Activated CD8-positive, alpha-beta memory T cell treated with anti-CD3 and anti-CD28 coated beads, Interleukin-2, amount 10 ng/mL, durations not matched to agents 7 days and 5 days (primary cell): ENCODE measurements at regions not wholly inside any gene's neighbourhood (a gene's known extent, or its start where the extent isn't known, plus 50 kb on each side); places are given as distances from the start of the nearest gene placed in this dataset.
"Not testable (repeated sequence)": the region's sequence is repeated elsewhere in the genome, so short reads cannot be mapped to it uniquely, and the experiment has no call there.

Experiments
- ATAC-seq: fragments of 150-1000 bp; cut with Tn5 transposase; one replicate; pipeline ENCODE4 v1.10.0; 2021; ENCODE audit warnings: moderate library complexity
- CTCF ChIA-PET: fragments of 350-600 bp; sonication (Branson Sonifier 250); formaldehyde crosslinking; loops from one replicate; lab custom pipeline; 2021; ENCODE audit warnings: antibody characterized with exemption; lab: Charles Lee
- DNase-seq: peaks from one replicate; pipeline ENCODE4 v3.0.0-alpha.2; 2020
- H3K27ac Mint-ChIP-seq: one replicate; pipeline ENCODE4 v1.8.0; 2021; ENCODE audit warnings: mild to moderate bottlenecking, mixed read lengths
- H3K27me3 Mint-ChIP-seq: one replicate; pipeline ENCODE4 v1.8.0; 2021; ENCODE audit warnings: mixed read lengths
- H3K36me3 Mint-ChIP-seq: one replicate; pipeline ENCODE4 v1.8.0; 2021; ENCODE audit warnings: mild to moderate bottlenecking, mixed read lengths
- H3K4me1 Mint-ChIP-seq: one replicate; pipeline ENCODE4 v1.8.0; 2021; ENCODE audit warnings: mixed read lengths
- H3K4me3 Mint-ChIP-seq: one replicate; pipeline ENCODE4 v1.8.0; 2021; ENCODE audit warnings: mild to moderate bottlenecking, moderate library complexity, mixed read lengths
- H3K9me3 Mint-ChIP-seq: one replicate; pipeline ENCODE4 v1.8.0; 2022; ENCODE audit warnings: low read depth, mixed read lengths

DNA sequence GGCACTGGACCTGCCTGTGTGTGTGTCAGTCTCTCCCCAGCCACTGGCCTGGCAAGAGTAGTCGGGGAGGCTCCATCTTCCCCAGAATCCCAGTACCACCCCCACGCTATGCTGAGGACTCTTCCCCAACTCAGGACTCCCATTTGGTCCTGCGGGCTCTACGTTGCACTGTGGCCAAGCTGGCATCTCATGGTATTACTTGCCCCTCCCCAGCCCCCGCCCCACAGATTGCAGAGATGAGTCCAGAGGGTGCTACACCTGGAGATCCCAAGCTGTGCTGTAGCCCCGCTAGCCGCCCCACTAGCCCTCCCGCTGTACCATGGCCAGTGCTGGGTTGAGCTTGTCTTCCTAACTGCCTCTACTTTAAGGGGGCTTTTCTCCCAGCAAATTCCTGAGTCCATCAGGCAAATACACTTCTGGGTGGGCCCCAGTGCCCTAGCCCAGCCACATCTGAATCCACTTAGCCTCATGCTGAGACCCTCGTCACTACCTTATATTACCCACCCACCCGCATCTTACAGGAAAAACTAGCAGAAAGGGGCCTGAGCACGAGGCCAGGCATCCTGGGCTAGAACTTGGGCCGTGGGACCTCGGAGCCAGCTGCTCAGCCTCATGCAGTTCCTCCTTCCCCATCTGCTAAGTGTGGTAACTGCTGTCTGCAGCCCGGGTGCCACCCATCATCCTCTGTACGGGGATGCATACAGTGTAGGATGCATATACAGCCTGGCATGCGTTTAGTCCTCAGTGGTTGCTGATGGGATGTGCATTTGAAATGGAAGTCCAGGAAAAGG, 65.8 kb upstream of the CACUL1 start:
- no peak for DNase-seq
- no peak overlapping the region for H3K27ac Mint-ChIP-seq
- no peak overlapping the region for H3K4me3 Mint-ChIP-seq
- CTCF ChIA-PET: no interaction called here
- H3K36me3 Mint-ChIP-seq: no peaks in the 10 kb centered on the region
- H3K9me3 Mint-ChIP-seq: no peaks in the 10 kb centered on the region
- ATAC-seq: no peak
- H3K27me3 Mint-ChIP-seq: no peaks in the 10 kb centered on the region
- no peaks in the 10 kb centered on the region for H3K4me1 Mint-ChIP-seq

DNA sequence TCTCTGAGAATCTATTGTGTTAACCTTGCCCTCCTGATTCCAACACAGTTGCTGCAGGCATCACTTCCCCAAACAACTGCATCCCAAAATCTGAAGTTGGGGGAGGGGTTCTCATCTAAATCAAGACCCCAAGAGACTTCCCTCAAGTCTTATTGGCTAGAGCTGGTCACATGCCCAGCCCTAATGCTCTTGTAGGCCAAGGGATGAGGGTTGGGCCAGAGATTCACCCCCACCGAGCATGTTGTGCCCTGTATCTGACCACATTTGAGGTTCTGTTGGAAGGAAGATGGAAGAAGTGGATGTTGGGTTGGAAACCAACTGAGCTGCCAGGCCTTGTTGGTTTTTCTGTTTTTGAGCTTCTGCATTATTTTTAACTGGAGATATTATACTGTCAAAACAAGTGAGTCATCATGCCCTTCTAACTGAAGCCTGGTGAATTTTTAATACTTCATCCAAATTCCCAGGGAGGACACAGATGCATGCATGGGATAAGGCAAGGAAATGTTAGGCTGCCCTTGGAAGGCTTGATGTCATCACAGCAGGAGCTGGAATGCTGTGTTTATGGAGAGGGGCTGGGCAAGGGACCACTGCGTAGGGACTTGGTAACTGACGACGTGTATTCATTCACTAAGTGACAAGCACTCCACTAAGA, 68.6 kb upstream of the CACUL1 start:
- CTCF ChIA-PET: no interaction called here
- H3K27me3 Mint-ChIP-seq: no peaks in the 10 kb centered on the region
- no peak overlapping the region for H3K4me3 Mint-ChIP-seq
- H3K36me3 Mint-ChIP-seq: no peaks in the 10 kb centered on the region
- H3K4me1 Mint-ChIP-seq: no peaks in the 10 kb centered on the region
- ATAC-seq (no peak), DNase-seq (no peak)
- no peaks in the 10 kb centered on the region for H3K9me3 Mint-ChIP-seq
- no peak overlapping the region for H3K27ac Mint-ChIP-seq

DNA sequence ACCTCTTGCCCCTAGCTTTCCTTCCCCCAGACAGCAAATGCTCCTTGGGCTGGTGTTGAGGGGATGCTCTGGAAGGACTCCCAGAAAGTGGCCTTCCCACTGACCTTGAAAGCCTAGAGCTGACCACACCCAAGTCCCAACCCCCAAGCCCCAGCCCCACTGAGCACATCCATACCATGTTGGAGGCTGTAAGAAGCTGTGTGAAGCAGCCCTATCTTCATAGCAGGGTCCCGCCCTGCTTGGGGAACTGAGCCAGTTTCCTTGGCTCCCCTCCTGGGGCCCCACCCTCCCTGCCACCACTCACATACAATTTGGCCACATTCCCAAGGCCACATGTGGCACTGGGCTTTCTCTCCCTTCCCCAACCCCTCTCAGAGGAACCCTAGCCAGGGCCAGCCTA, 72.3 kb upstream of the CACUL1 start:
- peaks cover 2% of the 10 kb centered on the region for H3K4me1 Mint-ChIP-seq
- no peak overlapping the region for H3K4me3 Mint-ChIP-seq
- ATAC-seq: no peak
- H3K36me3 Mint-ChIP-seq: no peaks in the 10 kb centered on the region
- no peak overlapping the region for H3K27ac Mint-ChIP-seq
- CTCF ChIA-PET: no interaction called here
- peaks cover 6% of the 10 kb centered on the region for H3K27me3 Mint-ChIP-seq
- DNase-seq: no peak
- no peaks in the 10 kb centered on the region for H3K9me3 Mint-ChIP-seq

DNA sequence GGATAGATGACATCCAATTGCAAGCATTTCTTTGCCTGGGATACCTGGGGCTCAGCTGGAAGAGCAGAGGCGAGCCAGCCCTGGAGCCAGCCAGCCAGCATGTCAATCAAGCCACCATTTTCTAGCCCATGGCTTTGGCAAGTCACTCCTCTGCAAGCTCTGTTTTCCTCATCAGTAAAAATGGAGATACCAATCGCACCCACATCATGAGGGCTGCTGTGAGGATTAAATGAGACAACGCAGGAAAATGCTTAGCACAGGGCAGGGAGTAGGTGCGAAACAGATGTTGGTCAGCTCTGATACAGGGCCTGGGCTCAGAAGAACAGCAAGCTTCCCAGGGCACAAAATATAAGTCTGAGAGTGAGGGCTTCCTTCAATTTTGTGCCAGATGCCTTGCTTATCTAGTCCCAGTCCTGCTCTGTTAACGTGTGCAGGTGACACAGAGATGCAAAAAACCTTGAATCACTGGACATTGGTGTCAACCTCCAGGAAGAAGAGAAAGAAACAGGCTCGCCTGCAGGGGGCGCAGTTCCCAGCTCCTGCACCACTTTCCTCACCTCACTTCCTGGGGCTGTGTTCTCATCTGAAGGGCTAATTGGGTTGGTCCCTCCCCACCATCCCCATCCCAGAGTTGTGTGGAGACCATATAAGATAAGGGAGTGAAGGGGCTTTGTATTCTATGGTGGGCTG, 72.8 kb upstream of the CACUL1 start:
- Mint-ChIP-seq H3K27ac (no peak overlapping the region), H3K4me1 (peaks cover 6% of the 10 kb centered on the region), H3K27me3 (peaks cover 6% of the 10 kb centered on the region), H3K4me3 (no peak overlapping the region), H3K9me3 (no peaks in the 10 kb centered on the region), H3K36me3 (no peaks in the 10 kb centered on the region)
- ATAC-seq: no peak
- DNase-seq: no peak
- CTCF ChIA-PET: no interaction called here

DNA sequence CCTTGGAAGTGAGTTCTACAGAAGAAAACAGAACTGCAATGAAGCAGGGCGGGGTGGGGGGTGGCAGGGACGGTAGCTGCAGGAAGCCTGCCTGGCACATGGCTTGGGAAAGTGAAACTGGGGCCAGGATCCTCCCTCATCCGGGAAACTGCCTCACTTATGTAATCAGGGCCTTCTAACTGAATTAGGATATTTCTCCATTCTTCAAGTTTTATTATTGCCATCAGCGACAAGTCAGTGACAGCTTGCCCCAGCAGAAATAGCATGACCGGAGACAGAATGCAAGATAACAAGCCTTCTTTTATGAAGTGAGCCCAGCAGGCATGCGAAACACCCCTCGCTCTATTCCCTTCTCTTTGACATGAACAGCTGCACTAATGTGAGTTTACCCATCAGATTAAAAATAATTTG, 77.5 kb upstream of the CACUL1 start:
- Mint-ChIP-seq H3K27ac (no peak overlapping the region), H3K27me3 (peaks cover 13% of the 10 kb centered on the region), H3K4me1 (peaks cover 6% of the 10 kb centered on the region), H3K4me3 (no peak overlapping the region), H3K36me3 (no peaks in the 10 kb centered on the region), H3K9me3 (no peaks in the 10 kb centered on the region)
- ATAC-seq (no peak), DNase-seq (no peak)
- CTCF ChIA-PET: no interaction called here

DNA sequence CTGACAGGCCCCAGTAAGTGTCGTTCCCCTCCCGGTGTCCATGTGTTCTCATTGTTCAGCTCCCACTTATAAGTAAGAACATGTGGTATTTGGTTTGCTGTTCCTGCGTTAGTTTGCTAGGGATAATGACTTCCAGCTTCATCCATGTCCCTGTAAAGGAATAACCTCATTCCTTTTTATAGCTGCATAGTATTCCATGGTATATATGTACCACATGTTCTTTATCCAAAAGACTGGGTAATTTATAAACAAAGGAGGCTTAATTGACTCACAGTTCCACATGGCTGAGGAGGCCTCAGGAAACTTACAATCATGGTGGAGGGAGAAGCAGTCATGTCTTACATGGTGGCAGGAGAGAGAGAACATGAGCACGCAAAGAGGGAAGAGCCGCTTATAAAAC, 79.6 kb upstream of the CACUL1 start:
- H3K9me3 Mint-ChIP-seq, H3K4me3 Mint-ChIP-seq, CTCF ChIA-PET, ATAC-seq, H3K27ac Mint-ChIP-seq, H3K36me3 Mint-ChIP-seq, DNase-seq, H3K4me1 Mint-ChIP-seq: not testable (repeated sequence)
- H3K27me3 Mint-ChIP-seq: peaks cover 13% of the 10 kb centered on the region

DNA sequence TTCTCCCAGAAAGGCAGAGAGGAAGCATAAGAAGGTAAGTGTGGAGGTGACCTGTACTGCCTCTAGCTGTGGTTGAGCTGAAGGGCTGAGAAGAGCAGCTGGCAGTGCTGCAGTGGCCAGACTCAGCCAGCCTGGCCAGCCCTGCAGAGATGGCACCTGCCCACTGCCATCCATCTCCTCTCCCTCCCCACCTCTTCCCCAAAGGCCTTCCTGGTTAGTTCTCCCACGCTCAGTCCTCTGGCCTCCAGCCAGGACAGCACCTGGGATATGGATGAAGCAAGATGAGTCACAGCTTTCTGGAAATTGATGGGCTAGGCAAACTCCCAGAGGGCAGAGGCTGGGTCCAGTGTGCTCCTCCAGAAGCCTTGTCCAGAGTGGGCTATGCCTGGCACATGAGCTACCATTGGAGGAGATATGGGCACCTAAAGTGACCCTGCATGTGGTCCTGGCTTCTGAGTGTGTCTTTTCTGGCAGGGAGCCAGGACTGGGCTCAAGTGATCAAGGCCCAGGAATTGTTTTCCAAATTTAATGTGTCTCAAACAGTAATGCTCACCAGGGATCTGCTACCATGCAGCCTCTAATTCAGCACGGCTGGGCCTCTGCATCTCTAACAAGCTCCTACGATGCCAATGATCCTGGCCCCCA, 81.0 kb upstream of the CACUL1 start:
- no peak for ATAC-seq
- peaks cover 2% of the 10 kb centered on the region for H3K36me3 Mint-ChIP-seq
- H3K4me1 Mint-ChIP-seq: peaks cover 15% of the 10 kb centered on the region
- H3K9me3 Mint-ChIP-seq: no peaks in the 10 kb centered on the region
- CTCF ChIA-PET: no interaction called here
- no peak for DNase-seq
- no peak overlapping the region for H3K4me3 Mint-ChIP-seq
- H3K27ac Mint-ChIP-seq: no peak overlapping the region
- peaks cover 10% of the 10 kb centered on the region for H3K27me3 Mint-ChIP-seq

DNA sequence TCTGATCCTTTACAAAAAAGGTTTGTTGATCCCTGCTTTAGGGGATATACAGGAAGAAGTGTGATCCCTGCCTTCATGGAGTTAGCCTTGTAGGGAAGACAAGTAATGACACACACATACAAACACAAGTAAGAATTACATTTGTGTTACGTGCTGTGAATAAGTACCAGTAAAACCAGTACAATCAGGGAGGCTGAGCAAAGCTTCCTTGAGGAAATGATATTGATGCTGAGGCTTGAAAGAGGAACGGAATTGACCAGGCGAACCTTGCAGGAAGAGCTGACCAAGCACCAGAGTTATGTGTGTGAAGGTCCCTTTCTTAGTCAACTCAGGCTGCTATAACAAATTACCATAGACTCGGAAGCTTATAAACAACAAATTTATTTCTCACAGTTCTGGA, 83.6 kb upstream of the CACUL1 start:
- H3K4me1 Mint-ChIP-seq: peaks cover 9% of the 10 kb centered on the region
- ATAC-seq (no peak), DNase-seq (no peak)
- H3K9me3 Mint-ChIP-seq: no peaks in the 10 kb centered on the region
- no peak overlapping the region for H3K27ac Mint-ChIP-seq
- peaks cover 2% of the 10 kb centered on the region for H3K36me3 Mint-ChIP-seq
- CTCF ChIA-PET: no interaction called here
- no peak overlapping the region for H3K4me3 Mint-ChIP-seq
- peaks cover 7% of the 10 kb centered on the region for H3K27me3 Mint-ChIP-seq

DNA sequence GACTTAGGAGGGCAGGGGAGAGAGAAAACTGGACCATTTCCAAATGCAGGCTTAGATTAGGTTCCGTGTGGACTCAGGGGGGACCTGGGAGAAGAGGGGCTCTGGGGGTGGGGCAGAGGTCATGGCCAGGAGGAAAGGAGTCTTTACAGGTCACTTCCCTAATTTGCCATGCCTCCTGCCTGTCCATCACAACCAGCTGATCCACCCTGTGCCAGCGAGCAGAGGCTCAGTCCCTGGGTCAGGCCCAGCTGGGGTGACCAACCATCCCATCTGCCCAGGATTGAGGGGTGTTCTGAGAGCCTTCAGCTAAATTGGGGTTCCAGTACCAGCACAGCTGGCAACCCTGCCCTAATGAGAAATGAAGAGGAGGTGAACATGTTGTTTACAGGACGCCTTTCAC, 84.6 kb upstream of the CACUL1 start:
- ATAC-seq (no peak), DNase-seq (no peak)
- Mint-ChIP-seq H3K4me3 (no peak overlapping the region), H3K27me3 (peaks cover 6% of the 10 kb centered on the region), H3K36me3 (peaks cover 2% of the 10 kb centered on the region), H3K4me1 (peaks cover 9% of the 10 kb centered on the region), H3K9me3 (no peaks in the 10 kb centered on the region), H3K27ac (no peak overlapping the region)
- CTCF ChIA-PET: no interaction called here

DNA sequence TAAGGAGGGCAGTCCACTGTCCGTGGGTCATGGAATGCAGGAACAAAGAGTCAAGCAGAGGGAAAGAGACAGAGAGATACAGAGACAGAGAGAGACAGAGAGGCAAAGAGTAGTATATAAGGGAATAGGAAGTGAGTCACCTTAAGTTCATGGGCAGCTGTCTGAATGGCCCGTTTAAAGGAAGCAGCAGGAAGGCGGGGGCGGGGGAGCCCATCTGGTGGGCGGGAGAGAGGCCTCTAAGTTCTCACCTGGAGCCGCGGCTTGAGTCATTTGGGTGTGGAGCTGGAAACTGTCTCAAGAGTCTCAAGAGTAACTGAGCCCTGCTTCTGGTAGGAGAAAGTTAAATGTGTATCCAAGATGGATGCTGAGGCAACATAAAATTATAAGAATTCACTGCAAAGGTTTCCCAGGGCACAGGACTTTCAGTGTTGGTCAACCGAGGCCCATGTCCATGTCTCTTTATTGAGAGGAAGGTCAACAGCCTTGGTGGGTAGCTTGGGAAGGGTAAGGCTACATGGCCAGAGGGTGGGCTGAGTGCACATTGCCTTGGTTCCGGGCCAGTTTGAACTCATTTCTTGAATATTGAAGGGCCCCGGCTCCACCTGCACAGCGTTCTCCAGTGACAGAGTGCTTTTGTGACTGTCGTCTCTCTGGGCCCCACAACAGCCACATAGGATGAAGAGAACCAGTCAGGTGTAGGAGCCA, 85.5 kb upstream of the CACUL1 start:
- H3K27me3 Mint-ChIP-seq: peaks cover 5% of the 10 kb centered on the region
- peak; percentile 60 for DNase-seq
- peaks cover 9% of the 10 kb centered on the region for H3K4me1 Mint-ChIP-seq
- CTCF ChIA-PET: no interaction called here
- peak; percentile 51 for ATAC-seq
- H3K36me3 Mint-ChIP-seq: peaks cover 2% of the 10 kb centered on the region
- H3K4me3 Mint-ChIP-seq: no peak overlapping the region
- H3K9me3 Mint-ChIP-seq: no peaks in the 10 kb centered on the region
- H3K27ac Mint-ChIP-seq: no peak overlapping the region

DNA sequence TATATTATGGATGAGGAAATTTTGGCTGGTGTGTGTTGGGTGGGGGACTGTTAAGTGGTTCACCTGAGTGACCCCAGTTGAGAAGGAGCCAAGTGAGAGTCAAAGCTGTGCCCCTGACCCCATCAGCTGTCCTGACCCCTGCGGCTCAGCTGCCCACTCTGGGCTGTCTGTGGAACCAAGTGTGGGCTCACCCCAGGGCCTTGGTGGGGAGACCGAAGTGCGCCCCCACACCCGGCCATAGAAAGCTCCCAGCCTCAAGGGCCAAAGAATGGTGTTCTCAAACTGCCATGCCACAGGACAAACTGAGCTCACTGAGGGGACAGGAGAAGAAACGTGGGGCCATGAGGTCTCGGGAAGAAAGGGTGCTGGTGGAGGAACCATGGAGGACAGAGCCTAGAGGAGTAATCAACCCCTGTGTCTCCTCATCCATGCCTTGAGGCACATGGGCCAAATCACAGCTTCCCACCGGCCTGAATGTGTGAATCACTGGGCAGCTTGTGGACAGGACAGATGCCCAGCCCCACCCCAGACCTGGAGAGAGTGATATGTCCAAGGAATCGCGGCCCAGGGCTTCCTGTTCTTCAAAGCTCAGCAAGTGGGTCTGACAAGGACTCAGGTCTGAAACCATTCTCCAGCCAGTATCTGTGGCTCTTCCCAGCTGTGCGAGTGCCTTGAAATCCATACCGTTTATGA, 86.2 kb upstream of the CACUL1 start:
- no peak for DNase-seq
- no peak for ATAC-seq

DNA sequence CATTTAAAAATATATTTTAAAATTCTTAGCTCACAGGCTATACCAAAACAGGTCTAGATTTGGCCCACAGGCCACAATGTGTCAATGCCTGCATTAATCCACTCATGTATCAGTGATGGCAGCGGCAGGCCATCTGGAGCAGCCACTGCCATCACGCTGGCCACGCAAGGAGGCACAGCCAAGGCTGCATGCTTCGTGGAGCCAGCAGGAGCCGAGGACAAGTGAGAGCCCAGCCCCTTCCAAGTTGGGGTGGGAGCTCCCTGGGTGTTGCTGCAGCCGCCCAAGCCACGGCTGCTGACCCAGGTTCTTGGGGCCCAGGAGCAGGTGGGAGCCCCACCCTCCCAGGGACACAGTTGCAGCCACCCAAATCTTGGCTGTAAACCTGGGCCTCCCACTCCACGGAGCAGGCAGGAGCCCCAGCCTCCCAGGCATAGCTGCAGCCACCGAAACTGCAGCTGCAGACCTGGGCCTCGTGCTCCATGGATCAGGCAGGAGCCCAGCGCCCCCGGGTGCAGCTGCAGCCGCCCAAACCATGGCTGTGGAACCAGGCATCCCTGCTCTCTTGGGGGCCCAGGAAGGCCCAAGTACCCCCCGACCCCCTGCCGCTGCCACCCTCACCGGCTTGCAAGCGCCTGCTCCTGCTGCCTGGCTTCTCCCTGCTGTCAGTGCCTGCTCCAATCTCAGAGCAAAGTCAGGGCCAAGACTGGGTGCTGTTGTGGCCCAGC, 87.3 kb upstream of the CACUL1 start:
- CTCF ChIA-PET: no interaction called here
- peaks cover 8% of the 10 kb centered on the region for H3K27me3 Mint-ChIP-seq

More for the DNA sequence above, 86.2 kb upstream of the CACUL1 start:
- Mint-ChIP-seq H3K27ac (no peak overlapping the region), H3K4me1 (peaks cover 9% of the 10 kb centered on the region), H3K4me3 (no peak overlapping the region), H3K9me3 (no peaks in the 10 kb centered on the region), H3K36me3 (peaks cover 2% of the 10 kb centered on the region), H3K27me3 (peaks cover 5% of the 10 kb centered on the region)
- CTCF ChIA-PET: no interaction called here

More for the DNA sequence above, 87.3 kb upstream of the CACUL1 start:
- Mint-ChIP-seq H3K36me3 (peaks cover 2% of the 10 kb centered on the region), H3K27ac (no peak overlapping the region), H3K4me3 (no peak overlapping the region), H3K9me3 (no peaks in the 10 kb centered on the region), H3K4me1 (peaks cover 9% of the 10 kb centered on the region)
- DNase-seq (no peak), ATAC-seq (no peak)
